GM12878 (cell line): ENCODE measurements at regions not wholly inside any gene's neighbourhood (a gene's known extent, or its start where the extent isn't known, plus 50 kb on each side); places are given as distances from the start of the nearest gene placed in this dataset.
"Not testable (repeated sequence)": the region's sequence is repeated elsewhere in the genome, so short reads cannot be mapped to it uniquely, and the experiment has no call there.

Experiments used
- ATAC-seq: fragments of 200-7000 bp; cut with Tn5 transposase; 3 replicates; pipeline ENCODE4 v1.9.1; 2020; ENCODE audit warnings: mild to moderate bottlenecking, moderate library complexity
- BruUV-seq: library from RNA; stranded (reverse); fragments of 400-500 nt; replicated peaks from 2 replicates; lab custom pipeline; 2021; lab: Mats Ljungman, UMichigan
- CTCF ChIA-PET: fragments of 300-600 bp; sonication (Branson Sonifier 250); formaldehyde crosslinking; extraction: SDS; loops from one replicate; lab custom pipeline; 2021; ENCODE audit warnings: inconsistent platforms; lab: Yijun Ruan, JAX
- POLR2A ChIA-PET: fragments of 350-600 bp; formaldehyde crosslinking; extraction: SDS; loops from one replicate; lab custom pipeline; 2021; ENCODE audit warnings: inconsistent platforms; lab: Charles Lee
- RAD21 ChIA-PET: fragments of 300-600 bp; sonication (Branson Sonifier 250); formaldehyde crosslinking; loops from one replicate; lab custom pipeline; 2023; ENCODE audit warnings: antibody characterized with exemption; ENCODE audit not compliant: unreplicated experiment; lab: Charles Lee
- SMC1A ChIA-PET: fragments of 300-600 bp; sonication (Branson Sonifier 250); formaldehyde crosslinking; loops from one replicate; lab custom pipeline; 2023; ENCODE audit not compliant: unreplicated experiment, uncharacterized antibody; lab: Charles Lee
- DNase-seq: peaks from one replicate; pipeline ENCODE4 v3.0.0-alpha.2; 2011; ENCODE audit warnings: low read depth, low spot score
- FAIRE-seq: peaks from 3 replicates; lab custom pipeline; 2011; peaks lifted over from hg19 to GRCh38; lab: Jason Lieb, UNC
- H2AFZ ChIP-seq: 2 replicates; pipeline ENCODE4 v1.6.0; 2011; ENCODE audit warnings: low read depth, low read length, control low read depth; ENCODE audit not compliant: control insufficient read depth
- H3K27ac ChIP-seq: 2 replicates; pipeline ENCODE4 v1.5.1; 2011; ENCODE audit warnings: control low read depth; ENCODE audit not compliant: control insufficient read depth, insufficient read depth
- H3K27me3 ChIP-seq, 2 experiments: replicated peaks in 1 of 2; 2 replicates each; pipeline versions ENCODE4 v1.6.0 to v1.6.1; 2011; ENCODE audit warnings: low read length in 1 of 2; ENCODE audit not compliant: control insufficient read depth in 2 of 2, insufficient read depth in 2 of 2
- H3K36me3 ChIP-seq, 2 experiments: 2 replicates each; pipeline ENCODE4 v1.5.1; 2011; ENCODE audit warnings: low read length in 1 of 2; ENCODE audit not compliant: control insufficient read depth in 2 of 2, insufficient read depth in 2 of 2
- H3K4me1 ChIP-seq: 2 replicates; pipeline ENCODE4 v1.6.1; 2011; ENCODE audit warnings: mild to moderate bottlenecking, low read length, moderate library complexity, mixed read lengths; ENCODE audit not compliant: control insufficient read depth, insufficient read depth
- H3K4me2 ChIP-seq: 2 replicates; pipeline ENCODE4 v1.6.0; 2011; ENCODE audit warnings: control low read depth; ENCODE audit not compliant: control insufficient read depth, insufficient read depth
- H3K4me3 ChIP-seq: fragments of 200-600 bp; sonication (generic); 2 replicates; pipeline ENCODE4 v1.5.1; 2016
- H3K79me2 ChIP-seq: 2 replicates; pipeline ENCODE4 v1.6.0; 2011; ENCODE audit warnings: low read length; ENCODE audit not compliant: control insufficient read depth, insufficient read depth
- H3K9ac ChIP-seq: 2 replicates; pipeline ENCODE4 v1.8.0; 2011; ENCODE audit warnings: low read length, control low read depth, mixed read lengths; ENCODE audit not compliant: control insufficient read depth, insufficient read depth
- H3K9me3 ChIP-seq: replicated peaks from 3 replicates; pipeline ENCODE4 v1.5.1; 2011; ENCODE audit warnings: mild to moderate bottlenecking, low read length; ENCODE audit not compliant: control insufficient read depth, insufficient read depth
- H4K20me1 ChIP-seq: 2 replicates; pipeline ENCODE4 v1.6.0; 2011; ENCODE audit not compliant: control insufficient read depth, insufficient read depth
- CHD2 ChIP-seq: IDR thresholded peaks from 2 replicates; pipeline ENCODE4 v1.6.1; 2011; ENCODE audit warnings: low read depth, low read length, improper control_type of control experiment, borderline replicate concordance
- CUX1 ChIP-seq: IDR thresholded peaks from 2 replicates; pipeline ENCODE4 v1.6.1; 2012; ENCODE audit warnings: improper control_type of control experiment, low read depth, low read length; ENCODE audit not compliant: insufficient replicate concordance
- EGR1 ChIP-seq, 2 experiments: IDR thresholded peaks; 1 replicate in 1 of 2; 2 replicates in 1 of 2; pipeline ENCODE4 v1.6.1; 2011 to 2012; ENCODE audit warnings: low read depth in 2 of 2, low read length in 2 of 2, borderline replicate concordance in 1 of 2, mild to moderate bottlenecking in 1 of 2, moderate library complexity in 1 of 2
- LARP7 ChIP-seq: fragments of 450-650 bp; IDR thresholded peaks from 2 replicates; pipeline ENCODE4 v1.6.1; 2017; ENCODE audit warnings: mild to moderate bottlenecking
- NR2C1 ChIP-seq: fragments of 450-650 bp; IDR thresholded peaks from 2 replicates; pipeline ENCODE4 v1.6.1; 2017; ENCODE audit warnings: antibody characterized with exemption, mild to moderate bottlenecking, moderate library complexity
- SP1 ChIP-seq: IDR thresholded peaks from one replicate; pipeline ENCODE4 v1.6.1; 2011; ENCODE audit warnings: low read depth, low read length
- STAT1 ChIP-seq: fragments of 450-650 bp; conservative IDR thresholded peaks from 2 replicates; pipeline ENCODE4 v1.6.1; 2014; ENCODE audit warnings: antibody characterized with exemption, mild to moderate bottlenecking
- TARDBP ChIP-seq: IDR thresholded peaks from 2 replicates; pipeline ENCODE4 v1.6.1; 2016; ENCODE audit warnings: borderline replicate concordance
- ZNF592 ChIP-seq: fragments of 450-650 bp; IDR thresholded peaks from 2 replicates; pipeline ENCODE4 v1.6.1; 2017; ENCODE audit warnings: mild to moderate bottlenecking, moderate library complexity
- WGBS: methylation state at CpG from one replicate; pipeline ENCODE4 v1.1.6; 2016; ENCODE audit warnings: low lambda C conversion rate; ENCODE audit not compliant: insufficient replicate concordance, insufficient coverage; ENCODE audit errors: missing lambda C conversion rate; 5-methylcytosine and 5-hydroxymethylcytosine counted together
- in situ Hi-C: fragments of 300-500 bp; cut with MboI; formaldehyde crosslinking; loops from 9 replicates; pipeline ENCODE4 v1.14.3; 2018; ENCODE audit warnings: mixed read lengths
- intact Hi-C: fragments of 100-400 bp; cut with micrococcal nuclease; formaldehyde crosslinking; loops from one replicate; pipeline ENCODE4 v1.14.2; 2022; ENCODE audit not compliant: unreplicated experiment

- BruUV-seq, H3K9me3 ChIP-seq, H3K4me2 ChIP-seq, H2AFZ ChIP-seq, H4K20me1 ChIP-seq, CTCF ChIA-PET, H3K4me3 ChIP-seq, H3K79me2 ChIP-seq, FAIRE-seq, RAD21 ChIA-PET, H3K36me3 ChIP-seq, H3K4me1 ChIP-seq, intact Hi-C loops, H3K27me3 ChIP-seq, H3K9ac ChIP-seq, SMC1A ChIA-PET, POLR2A ChIA-PET, H3K27ac ChIP-seq, in situ Hi-C loops, ATAC-seq, DNase-seq: not testable (repeated sequence)
- WGBS: 66% methylated on average over 3 of the region's 3 CpGs
Measured at GRCh38 chr10:61003069-61003468, 59.1 kb upstream of the RHOBTB1 start.

GRCh38 chr10:61001731-61002122 is 57.7 kb upstream of the RHOBTB1 start:
- Histone ChIP-seq H3K9ac (no peak overlapping the region), H3K4me3 (no peak overlapping the region), H3K4me2 (no peak overlapping the region), H3K9me3 (no peaks in the 10 kb centered on the region), H3K27ac (no peak overlapping the region), H4K20me1 (no peaks in the 10 kb centered on the region), H3K27me3 (no peaks in the 10 kb centered on the region; a peak in 1 of 4 replicates), H3K79me2 (no peaks in the 10 kb centered on the region), H3K36me3 (no peaks in the 10 kb centered on the region), H3K4me1 (no peaks in the 10 kb centered on the region), H2AFZ (no peak overlapping the region)
- in situ Hi-C loops (no loop called here), intact Hi-C loops (no loop called here)
- no peak for FAIRE-seq
- RAD21 ChIA-PET: no interaction called here
- BruUV-seq: no TSS peak
- WGBS: 33% methylated on average over 18 of the region's 18 CpGs
- POLR2A ChIA-PET: no interaction called here
- ATAC-seq: no peak
- no peak for DNase-seq
- SMC1A ChIA-PET: no interaction called here
- CTCF ChIA-PET: no interaction called here
- TF ChIP-seq TARDBP (no peak), CUX1 (no peak), NR2C1 (no peak), EGR1 (IDR thresholded peaks at IDR 0.05; ENCODE audit: borderline replicate concordance in 1 of 2, low read depth in 2 of 2, low read length in 2 of 2) (no peak), CHD2 (no peak), ZNF592 (no peak), SP1 (no peak), LARP7 (no peak), STAT1 (no peak)
